Nephron (organoid): ENCODE measurements at regions not wholly inside any gene's neighbourhood (a gene's known extent, or its start where the extent isn't known, plus 50 kb on each side); places are given as distances from the start of the nearest gene placed in this dataset.
A peak's percentile ranks its signal among the peaks of the same experiment; 100 is the strongest.

ENCODE experiments used
- H3K27ac Mint-ChIP-seq, 3 experiments: 2 replicates each; pipeline ENCODE4 v1.8.0; 2020; ENCODE audit warnings: mixed read lengths in 3 of 3, mild to moderate bottlenecking in 2 of 3, moderate library complexity in 1 of 3
- H3K27me3 Mint-ChIP-seq: 2 replicates; pipeline ENCODE4 v1.8.0; 2021; ENCODE audit warnings: low read depth, mild to moderate bottlenecking, moderate library complexity, mixed read lengths
- H3K36me3 Mint-ChIP-seq: 2 replicates; pipeline ENCODE4 v1.8.0; 2020; ENCODE audit warnings: low read depth, mixed read lengths
- H3K4me1 Mint-ChIP-seq: 2 replicates; pipeline ENCODE4 v1.8.0; 2020; ENCODE audit warnings: mixed read lengths
- H3K4me3 Mint-ChIP-seq, 3 experiments: 2 replicates each; pipeline ENCODE4 v1.8.0; 2020; ENCODE audit warnings: mild to moderate bottlenecking in 3 of 3, mixed read lengths in 3 of 3, moderate library complexity in 2 of 3
- H3K9me3 Mint-ChIP-seq: 2 replicates; pipeline ENCODE4 v1.8.0; 2020; ENCODE audit warnings: mixed read lengths
- CTCF ChIP-seq, 3 experiments: fragments of 200-600 bp; sonication (generic); IDR thresholded peaks; one replicate each; pipeline ENCODE4 v1.5.0; 2021; ENCODE audit warnings: antibody characterized with exemption in 3 of 3; ENCODE audit not compliant: unreplicated experiment in 3 of 3

DNA sequence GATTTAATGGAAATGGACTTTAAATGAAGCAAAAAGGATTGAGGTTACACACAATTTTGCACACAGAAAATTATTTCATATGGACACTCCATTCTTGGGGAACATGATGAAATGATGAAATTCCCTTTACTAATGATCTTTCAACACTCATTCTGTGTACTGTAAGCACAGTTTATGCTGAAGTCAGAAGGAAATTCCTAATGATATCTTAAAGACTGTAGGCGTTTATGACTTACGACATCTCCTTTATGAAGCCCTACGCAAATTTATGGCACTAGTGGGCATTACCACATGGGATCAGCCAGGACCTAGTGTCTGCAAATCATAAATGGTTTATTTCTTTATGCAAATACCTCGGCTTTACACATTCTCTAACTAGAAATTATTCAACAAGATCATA is 97.9 kb upstream of the SOX5 start:
- Mint-ChIP-seq H3K9me3 (peaks cover 7% of the 10 kb centered on the region), H3K27ac (no peak overlapping the region), H3K4me1 (peaks cover 6% of the 10 kb centered on the region), H3K36me3 (peaks cover 7% of the 10 kb centered on the region), H3K27me3 (no peaks in the 10 kb centered on the region), H3K4me3 (no peak overlapping the region)
- TF ChIP-seq CTCF (IDR thresholded peaks at IDR 0.05; ENCODE audit: unreplicated experiment in 3 of 3) = no peak

- no peak for TF ChIP-seq CTCF (IDR thresholded peaks at IDR 0.05; ENCODE audit: unreplicated experiment in 3 of 3)
- peaks cover 6% of the 10 kb centered on the region for H3K4me1 Mint-ChIP-seq
- peaks cover 7% of the 10 kb centered on the region for H3K9me3 Mint-ChIP-seq
- H3K4me3 Mint-ChIP-seq = no peak overlapping the region
- H3K27ac Mint-ChIP-seq = peak overlapping the region in 2 of 3 experiments; percentile 2 to 35
- H3K36me3 Mint-ChIP-seq = peaks cover 7% of the 10 kb centered on the region
- H3K27me3 Mint-ChIP-seq = no peaks in the 10 kb centered on the region
Observed at GRCh38 chr12:24045816-24046257, 96.4 kb upstream of the SOX5 start.

- Mint-ChIP-seq H3K9me3 (peaks cover 7% of the 10 kb centered on the region), H3K27me3 (peaks cover 3% of the 10 kb centered on the region), H3K4me3 (no peak overlapping the region), H3K27ac (peak overlapping the region in 2 of 3 experiments; percentile 14 to 29), H3K36me3 (peaks cover 7% of the 10 kb centered on the region), H3K4me1 (peaks cover 6% of the 10 kb centered on the region)
- TF ChIP-seq CTCF (IDR thresholded peaks at IDR 0.05; ENCODE audit: unreplicated experiment in 3 of 3) = no peak
Observed at GRCh38 chr12:24044941-24045703, 95.7 kb upstream of the SOX5 start.

- Mint-ChIP-seq H3K4me1 (peaks cover 11% of the 10 kb centered on the region), H3K36me3 (no peaks in the 10 kb centered on the region), H3K4me3 (no peak overlapping the region), H3K27ac (no peak overlapping the region), H3K27me3 (peaks cover 3% of the 10 kb centered on the region), H3K9me3 (no peaks in the 10 kb centered on the region)
- no peak for TF ChIP-seq CTCF (IDR thresholded peaks at IDR 0.05; ENCODE audit: unreplicated experiment in 3 of 3)
Observed at GRCh38 chr12:24042651-24043050, 93.2 kb upstream of the SOX5 start.

DNA sequence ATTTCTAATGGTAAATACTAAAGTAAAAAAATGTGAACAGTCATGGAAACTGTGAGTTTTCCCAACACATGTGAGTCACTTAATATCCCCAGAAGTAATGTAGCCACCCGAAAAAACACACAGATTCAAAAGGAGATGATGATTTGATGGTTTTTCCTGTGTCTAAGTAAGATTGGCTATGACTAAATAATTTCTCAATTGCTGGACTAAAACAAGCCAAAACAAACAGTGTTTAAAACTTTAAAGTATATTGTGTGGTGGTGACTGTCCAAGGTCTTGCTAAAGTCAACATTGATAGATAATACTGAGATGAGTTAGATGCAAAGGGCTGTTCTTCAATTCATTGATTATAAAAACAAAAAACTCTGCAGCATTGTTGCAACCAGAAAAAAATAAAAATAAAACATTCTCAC is 89.6 kb upstream of the SOX5 start:
- Mint-ChIP-seq H3K27ac (peak overlapping the region in 1 of 3 experiments; percentile 21), H3K27me3 (peaks cover 3% of the 10 kb centered on the region), H3K36me3 (no peaks in the 10 kb centered on the region), H3K4me3 (no peak overlapping the region), H3K4me1 (peaks cover 19% of the 10 kb centered on the region), H3K9me3 (no peaks in the 10 kb centered on the region)
- no peak for TF ChIP-seq CTCF (IDR thresholded peaks at IDR 0.05; ENCODE audit: unreplicated experiment in 3 of 3)
